Skeletal muscle satellite cell (primary cell): ENCODE measurements at regions not wholly inside any gene's neighbourhood (a gene's known extent, or its start where the extent isn't known, plus 50 kb on each side); places are given as distances from the start of the nearest gene placed in this dataset.

Source experiments
- H3K27me3 ChIP-seq: 2 replicates; pipeline ENCODE4 v1.7.0; 2013; ENCODE audit warnings: low read length; ENCODE audit not compliant: control insufficient read depth, insufficient read depth
- H3K36me3 ChIP-seq: 2 replicates; pipeline ENCODE4 v1.7.0; 2013; ENCODE audit warnings: mild to moderate bottlenecking, control low read depth, low read length; ENCODE audit not compliant: insufficient read depth
- H3K4me1 ChIP-seq: 2 replicates; pipeline ENCODE4 v1.7.0; 2013; ENCODE audit warnings: low read length; ENCODE audit not compliant: control insufficient read depth, insufficient read depth
- H3K4me2 ChIP-seq: 2 replicates; pipeline ENCODE4 v1.7.0; 2013; ENCODE audit warnings: mild to moderate bottlenecking, low read length
- H3K4me3 ChIP-seq: 2 replicates; pipeline ENCODE4 v1.7.0; 2013; ENCODE audit warnings: low read length
- H3K9ac ChIP-seq: 2 replicates; pipeline ENCODE4 v1.7.0; 2013; ENCODE audit warnings: mild to moderate bottlenecking, low read depth, low read length, moderate library complexity
- H3K9me3 ChIP-seq: replicated peaks from 2 replicates; pipeline ENCODE4 v1.7.0; 2013; ENCODE audit warnings: mild to moderate bottlenecking, control low read depth, low read length

DNA sequence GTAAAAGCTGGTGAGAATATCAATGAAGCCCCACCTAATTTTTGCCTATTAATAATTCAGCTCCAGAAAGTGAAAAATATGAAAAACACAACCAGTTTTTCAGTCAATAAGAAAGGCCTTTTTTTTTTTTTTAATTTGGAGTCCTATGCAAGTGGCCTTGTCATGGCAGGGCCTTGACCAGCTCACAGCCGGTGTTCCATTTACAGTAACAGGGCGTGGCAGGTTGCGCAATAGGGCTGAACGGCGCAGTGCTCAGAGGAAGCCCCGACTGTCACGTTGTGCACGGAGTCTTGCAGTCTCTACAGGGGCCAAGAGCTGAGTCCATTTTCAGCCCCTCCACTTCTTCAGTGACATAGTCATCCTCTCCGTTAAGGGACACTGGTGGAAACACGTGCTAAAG lies 184.1 kb upstream of the FN1 start:
- no peaks in the 10 kb centered on the region for H3K36me3 ChIP-seq
- no peak overlapping the region for H3K9ac ChIP-seq
- H3K4me3 ChIP-seq, result no peak overlapping the region
- H3K27me3 ChIP-seq, result no peaks in the 10 kb centered on the region
- H3K4me2 ChIP-seq, result peak overlapping the region; percentile 53
- peaks cover 31% of the 10 kb centered on the region for H3K4me1 ChIP-seq
- H3K9me3 ChIP-seq, result no peaks in the 10 kb centered on the region

DNA sequence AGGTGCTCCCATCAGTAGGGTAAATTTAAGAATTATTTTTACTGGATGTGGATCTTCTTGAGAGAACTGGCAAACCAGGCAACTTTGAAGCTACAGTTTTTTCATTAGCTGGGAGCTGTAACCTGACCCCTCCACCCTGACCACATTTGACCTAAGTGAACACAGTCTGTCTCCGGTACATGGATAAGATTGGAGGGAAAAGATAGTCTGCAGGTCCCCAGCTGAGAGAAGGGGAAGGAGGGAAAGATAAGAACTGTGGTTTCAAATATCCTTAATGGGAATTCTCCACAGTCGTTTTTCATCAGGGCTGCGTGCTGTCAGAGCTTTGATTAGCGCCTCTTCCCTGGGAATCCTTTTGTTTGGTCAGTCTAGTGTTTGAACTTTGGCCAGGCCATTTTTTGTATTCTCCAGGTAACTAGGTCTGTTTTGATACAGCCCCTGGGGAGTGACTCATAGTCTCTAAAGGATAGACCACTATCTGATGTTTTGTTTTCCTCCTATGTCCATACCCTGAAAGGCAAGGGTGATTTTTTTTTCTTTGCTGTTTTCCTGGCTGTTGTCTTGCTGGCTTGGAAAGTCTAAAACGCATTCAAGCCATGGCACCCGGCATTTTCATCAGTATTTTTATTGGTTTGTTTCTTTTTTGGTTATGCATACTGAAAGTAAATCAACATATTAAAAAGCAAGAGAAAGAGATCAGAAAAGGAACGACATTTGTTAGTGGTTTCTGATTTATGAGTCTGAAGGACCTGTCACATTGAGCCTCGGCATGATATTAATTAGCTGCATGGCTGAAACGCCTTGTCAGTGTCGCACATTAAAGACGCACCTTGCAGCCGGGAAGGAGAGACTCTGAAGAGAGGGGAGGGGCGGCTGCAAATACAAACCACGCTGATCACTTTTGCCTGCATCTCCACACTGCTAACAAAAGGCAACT lies 183.4 kb upstream of the FN1 start:
- H3K9me3 ChIP-seq, result no peaks in the 10 kb centered on the region
- H3K9ac ChIP-seq, result peak overlapping the region; percentile 19
- no peaks in the 10 kb centered on the region for H3K36me3 ChIP-seq
- no peak overlapping the region for H3K4me3 ChIP-seq
- no peaks in the 10 kb centered on the region for H3K27me3 ChIP-seq
- peak overlapping the region; percentile 53 for H3K4me2 ChIP-seq
- H3K4me1 ChIP-seq, result peaks cover 24% of the 10 kb centered on the region

DNA sequence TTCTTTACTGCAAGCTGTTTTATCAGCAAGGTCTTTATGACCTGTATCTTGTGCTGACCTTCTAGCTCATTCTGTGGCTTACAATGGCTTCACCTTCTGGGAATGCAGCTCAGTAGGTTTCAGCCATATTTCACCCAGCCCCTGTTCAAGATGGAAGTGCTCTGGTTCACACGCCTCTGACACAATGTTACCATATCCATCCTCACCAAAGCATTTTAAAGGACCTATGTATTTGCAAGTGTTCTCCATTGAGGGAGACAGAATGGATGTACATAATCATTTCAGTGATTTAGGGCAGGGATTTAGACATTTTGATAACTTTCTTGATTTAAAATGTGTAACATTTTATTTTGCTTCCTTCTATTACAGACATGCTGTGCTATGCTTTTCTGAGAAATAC lies 182.3 kb upstream of the FN1 start:
- no peaks in the 10 kb centered on the region for H3K36me3 ChIP-seq
- peaks cover 19% of the 10 kb centered on the region for H3K4me1 ChIP-seq
- no peak overlapping the region for H3K9ac ChIP-seq
- H3K4me2 ChIP-seq, result no peak overlapping the region
- no peak overlapping the region for H3K4me3 ChIP-seq
- no peaks in the 10 kb centered on the region for H3K27me3 ChIP-seq
- no peaks in the 10 kb centered on the region for H3K9me3 ChIP-seq

DNA sequence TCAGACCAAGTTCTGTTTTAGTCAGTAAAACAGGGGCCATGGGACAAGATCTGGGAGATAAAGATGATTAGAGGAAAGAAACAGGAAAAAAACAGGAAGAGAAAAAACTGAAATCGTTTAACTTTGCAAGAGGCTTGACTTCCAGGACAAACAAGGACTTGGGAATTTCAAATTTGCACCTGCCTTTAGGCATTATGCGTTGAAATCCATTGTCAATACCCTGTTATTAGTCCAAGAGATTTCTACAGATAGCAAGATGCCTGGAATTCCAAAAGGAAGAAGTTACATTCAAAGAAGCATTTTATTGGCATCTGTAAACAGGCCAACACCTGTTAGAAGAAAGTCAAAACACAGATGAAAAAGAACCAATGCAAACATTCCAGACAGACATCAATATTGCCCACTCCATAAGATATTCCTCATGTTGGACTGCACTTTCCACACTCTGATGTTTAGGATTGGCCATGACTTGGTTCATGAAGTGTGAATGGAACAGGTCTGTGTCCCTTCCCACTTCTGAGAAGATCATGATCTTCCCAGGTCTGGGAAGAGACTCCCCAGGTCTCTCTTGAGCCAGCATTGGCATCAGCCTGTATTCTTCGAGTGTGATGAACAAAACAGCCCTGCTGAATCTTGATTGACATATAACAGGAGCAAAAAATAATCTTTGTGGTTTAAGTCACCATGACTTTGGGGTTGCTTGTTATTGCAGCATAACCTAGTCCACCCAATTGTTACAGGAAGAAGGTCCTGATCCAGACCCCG lies 181.4 kb upstream of the FN1 start:
- no peaks in the 10 kb centered on the region for H3K27me3 ChIP-seq
- no peak overlapping the region for H3K4me3 ChIP-seq
- no peaks in the 10 kb centered on the region for H3K36me3 ChIP-seq
- H3K9me3 ChIP-seq, result no peaks in the 10 kb centered on the region
- H3K4me2 ChIP-seq, result no peak overlapping the region
- H3K4me1 ChIP-seq, result peaks cover 19% of the 10 kb centered on the region
- no peak overlapping the region for H3K9ac ChIP-seq

DNA sequence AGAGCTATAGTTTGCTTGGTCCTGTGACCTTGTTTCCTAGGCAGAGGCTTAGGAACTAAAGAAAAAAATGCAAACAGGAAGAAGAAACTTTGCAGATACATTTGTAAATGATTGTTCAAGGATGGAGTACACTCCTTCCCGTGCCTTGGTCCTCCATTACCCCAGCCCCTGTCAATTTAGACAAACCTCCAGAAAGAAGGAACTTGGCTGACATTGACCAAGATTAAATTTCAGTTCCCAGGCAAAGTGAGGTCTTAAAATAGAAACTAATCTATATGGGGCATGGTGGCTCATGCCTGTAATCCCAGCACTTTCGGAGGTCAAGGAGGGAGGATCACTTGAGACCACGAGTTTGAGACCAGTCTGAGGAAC lies 179.9 kb upstream of the FN1 start:
- Histone ChIP-seq H3K9ac (no peak overlapping the region), H3K36me3 (no peaks in the 10 kb centered on the region), H3K4me2 (no peak overlapping the region), H3K4me1 (peaks cover 19% of the 10 kb centered on the region), H3K4me3 (no peak overlapping the region), H3K9me3 (no peaks in the 10 kb centered on the region), H3K27me3 (no peaks in the 10 kb centered on the region)

DNA sequence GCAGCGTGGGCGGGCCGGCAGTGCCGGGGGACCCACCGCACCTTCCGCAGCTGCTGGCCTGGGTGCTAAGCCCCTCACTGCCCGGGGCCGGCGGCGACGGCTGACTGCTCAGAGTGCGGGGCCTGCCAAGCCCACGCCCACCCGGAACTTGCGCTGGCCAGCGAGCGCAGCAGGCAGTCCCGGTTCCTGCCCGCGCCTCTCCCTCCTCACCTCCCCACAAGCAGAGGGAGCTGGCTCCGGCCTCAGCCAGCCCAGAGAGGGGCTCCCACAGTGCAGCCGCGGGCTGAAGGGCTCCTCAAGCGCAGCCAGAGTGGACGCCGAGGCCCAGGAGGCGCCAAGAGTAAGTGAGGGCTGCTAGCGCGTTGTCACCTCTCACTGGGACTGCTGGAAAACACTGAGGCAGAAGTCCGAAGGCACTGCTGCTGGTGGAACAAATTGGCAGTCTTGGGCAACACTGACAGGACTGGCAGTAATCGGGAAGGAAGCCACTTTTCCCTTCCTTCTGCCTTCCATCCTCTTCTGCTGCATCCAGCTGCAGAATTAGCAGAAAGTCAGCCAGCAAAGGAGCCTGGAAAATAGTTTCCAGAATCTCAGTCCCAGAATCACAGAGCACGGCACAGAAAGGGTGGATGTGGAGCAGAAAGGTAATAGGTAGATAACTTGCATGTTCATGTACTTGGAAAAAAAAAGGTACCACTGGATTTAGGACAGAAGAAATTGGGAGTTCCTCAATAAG lies 179.4 kb upstream of the FN1 start:
- Histone ChIP-seq H3K9ac (no peak overlapping the region), H3K36me3 (no peaks in the 10 kb centered on the region), H3K4me2 (no peak overlapping the region), H3K4me1 (peaks cover 18% of the 10 kb centered on the region), H3K4me3 (no peak overlapping the region), H3K9me3 (no peaks in the 10 kb centered on the region), H3K27me3 (no peaks in the 10 kb centered on the region)

DNA sequence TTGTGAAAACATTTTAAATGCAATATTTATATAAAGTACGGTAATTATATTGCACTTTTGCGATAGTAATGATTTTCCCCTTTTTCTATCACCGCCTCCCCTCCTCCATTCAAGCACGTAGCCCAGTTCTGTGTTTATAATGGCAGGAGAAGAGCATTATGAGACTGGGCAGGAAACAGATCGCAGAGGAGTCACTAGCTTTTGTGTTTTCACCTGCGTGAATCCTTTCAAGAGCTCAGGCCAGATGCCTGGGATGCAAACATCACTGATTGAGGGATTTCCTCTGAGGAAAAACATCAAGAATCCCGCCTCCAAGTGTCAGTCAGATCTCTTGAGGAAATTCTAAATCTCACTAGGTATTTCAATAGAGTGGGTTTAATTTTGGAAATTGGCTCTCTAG lies 178.4 kb upstream of the FN1 start:
- Histone ChIP-seq H3K27me3 (no peaks in the 10 kb centered on the region), H3K4me3 (no peak overlapping the region), H3K9me3 (no peaks in the 10 kb centered on the region), H3K36me3 (no peaks in the 10 kb centered on the region), H3K9ac (no peak overlapping the region), H3K4me1 (peaks cover 11% of the 10 kb centered on the region), H3K4me2 (no peak overlapping the region)

DNA sequence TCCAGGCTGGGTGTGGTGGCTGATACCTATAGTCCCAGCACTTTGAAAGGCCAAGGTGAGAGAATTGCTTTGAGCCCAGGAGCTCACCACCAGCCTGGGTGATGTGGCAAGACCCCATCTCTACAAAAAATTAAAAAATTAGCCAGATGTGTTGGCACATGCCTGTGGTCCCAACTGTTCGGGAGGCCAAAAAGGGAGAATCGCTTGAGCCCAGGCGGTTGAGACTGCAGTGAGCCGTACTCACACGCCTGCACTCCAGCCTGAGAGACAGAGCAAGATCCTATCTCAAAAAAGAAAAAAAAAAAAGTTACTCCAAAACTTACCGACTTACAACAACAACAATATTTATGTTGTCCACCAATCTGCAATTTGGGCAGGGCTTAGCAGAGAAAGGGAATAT lies 178.0 kb upstream of the FN1 start:
- Histone ChIP-seq H3K4me1 (peaks cover 8% of the 10 kb centered on the region), H3K4me3 (no peak overlapping the region), H3K36me3 (no peaks in the 10 kb centered on the region), H3K9me3 (no peaks in the 10 kb centered on the region), H3K4me2 (no peak overlapping the region), H3K27me3 (no peaks in the 10 kb centered on the region), H3K9ac (no peak overlapping the region)

DNA sequence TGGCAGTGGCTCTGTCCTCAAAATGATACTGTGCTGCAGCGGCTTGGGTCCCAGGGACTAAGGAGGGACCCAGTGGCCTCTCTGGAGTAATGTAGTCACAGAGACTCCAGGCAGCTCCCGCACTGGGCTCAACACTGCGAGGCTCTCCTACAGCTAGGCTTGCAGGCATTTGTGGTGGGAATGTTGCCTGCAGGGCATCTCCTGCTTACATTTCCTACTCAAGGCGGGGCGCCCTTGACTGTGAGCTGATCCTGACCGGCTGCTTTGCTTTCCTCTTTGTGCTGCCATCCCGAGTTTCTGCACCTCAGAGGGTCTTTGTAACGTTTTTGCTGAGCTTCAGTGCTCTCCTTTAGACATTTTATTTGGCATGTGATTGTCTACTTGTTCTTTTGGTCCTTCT lies 177.4 kb upstream of the FN1 start:
- Histone ChIP-seq H3K36me3 (no peaks in the 10 kb centered on the region), H3K4me2 (no peak overlapping the region), H3K9ac (no peak overlapping the region), H3K4me3 (no peak overlapping the region), H3K4me1 (peaks cover 4% of the 10 kb centered on the region), H3K9me3 (no peaks in the 10 kb centered on the region), H3K27me3 (no peaks in the 10 kb centered on the region)

DNA sequence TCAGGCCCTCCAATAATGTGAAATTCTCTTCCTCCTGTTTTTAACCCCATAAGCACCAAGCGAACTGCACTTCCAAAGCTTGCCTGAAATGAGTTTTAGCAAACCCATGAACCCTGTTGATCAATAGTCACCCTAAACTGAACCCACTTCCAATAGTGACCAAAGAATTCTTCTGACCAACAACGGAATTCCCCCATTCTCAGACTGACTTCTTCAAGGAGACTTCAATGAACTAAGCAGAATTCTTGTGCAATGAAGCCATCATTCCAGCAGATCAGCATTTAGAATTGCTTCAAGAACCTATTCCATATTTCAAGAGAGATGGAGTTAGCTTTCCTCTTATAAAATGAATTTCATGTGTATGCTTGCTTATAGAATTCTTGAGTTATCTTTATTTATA lies 176.9 kb upstream of the FN1 start:
- H3K4me2 ChIP-seq, result no peak overlapping the region
- no peak overlapping the region for H3K9ac ChIP-seq
- peaks cover 4% of the 10 kb centered on the region for H3K4me1 ChIP-seq
- no peaks in the 10 kb centered on the region for H3K27me3 ChIP-seq
- no peak overlapping the region for H3K4me3 ChIP-seq
- no peaks in the 10 kb centered on the region for H3K36me3 ChIP-seq
- no peaks in the 10 kb centered on the region for H3K9me3 ChIP-seq

DNA sequence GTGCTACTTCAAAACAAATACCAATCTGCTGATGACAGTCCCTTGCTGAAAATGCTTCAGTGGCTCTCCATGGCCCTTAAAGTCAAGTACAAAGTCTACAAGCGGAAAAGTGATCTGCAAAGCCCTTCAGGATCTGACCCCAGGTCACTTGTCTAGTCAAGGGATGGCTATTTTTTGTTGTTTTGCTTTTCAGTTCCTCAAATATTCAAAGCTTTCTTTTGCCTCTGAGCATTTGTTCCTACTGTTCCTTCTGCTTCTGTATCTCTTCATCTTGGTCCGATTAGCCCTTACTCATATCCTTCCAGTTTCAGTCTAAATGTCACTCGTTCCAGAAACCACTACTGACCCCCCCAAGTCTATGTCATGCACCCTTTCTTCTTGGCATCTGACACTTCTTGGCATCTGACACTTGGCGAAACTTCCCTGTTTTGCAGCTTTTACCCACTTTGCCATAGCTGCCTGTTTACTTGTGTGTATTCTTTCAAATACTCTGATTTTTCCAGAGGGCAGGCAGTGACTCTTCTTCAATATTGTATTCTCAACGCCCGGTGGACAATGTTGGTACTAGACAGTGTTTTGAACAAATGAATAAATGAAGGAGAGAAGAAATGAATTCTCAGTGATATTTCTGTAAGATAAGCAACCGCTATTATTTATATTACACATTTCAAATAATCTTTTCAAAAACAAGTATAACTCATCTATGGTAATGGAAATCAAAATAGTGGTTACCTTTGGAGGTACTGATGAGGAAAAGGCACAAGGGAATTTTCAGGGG lies 175.9 kb upstream of the FN1 start:
- no peak overlapping the region for H3K4me3 ChIP-seq
- no peaks in the 10 kb centered on the region for H3K9me3 ChIP-seq
- no peaks in the 10 kb centered on the region for H3K27me3 ChIP-seq
- no peaks in the 10 kb centered on the region for H3K36me3 ChIP-seq
- H3K4me2 ChIP-seq, result no peak overlapping the region
- H3K9ac ChIP-seq, result no peak overlapping the region
- peaks cover 4% of the 10 kb centered on the region for H3K4me1 ChIP-seq
